Activated CD8-positive, alpha-beta T cell treated with anti-CD3 and anti-CD28 coated beads for 36 hours (primary cell): ENCODE measurements at regions not wholly inside any gene's neighbourhood (a gene's known extent, or its start where the extent isn't known, plus 50 kb on each side); places are given as distances from the start of the nearest gene placed in this dataset.

Source experiments
- ATAC-seq: fragments of 200-7000 bp; cut with Tn5 transposase; one replicate; pipeline ENCODE4 v1.10.0; 2021; ENCODE audit warnings: mild to moderate bottlenecking, moderate library complexity
- CTCF ChIA-PET: fragments of 350-600 bp; sonication (Branson Sonifier 250); formaldehyde crosslinking; loops from one replicate; lab custom pipeline; 2021; ENCODE audit warnings: antibody characterized with exemption; lab: Charles Lee
- POLR2A ChIA-PET: fragments of 350-600 bp; sonication (Branson Sonifier 250); formaldehyde crosslinking; loops from one replicate; lab custom pipeline; 2021; ENCODE audit warnings: antibody characterized with exemption; lab: Charles Lee
- DNase-seq: peaks from one replicate; pipeline ENCODE4 v3.0.0-alpha.2; 2020
- H3K27ac Mint-ChIP-seq: one replicate; pipeline ENCODE4 v1.8.0; 2021; ENCODE audit warnings: mild to moderate bottlenecking, mixed read lengths
- H3K27me3 Mint-ChIP-seq: one replicate; pipeline ENCODE4 v1.8.0; 2021; ENCODE audit warnings: mixed read lengths
- H3K36me3 Mint-ChIP-seq: one replicate; pipeline ENCODE4 v1.8.0; 2021; ENCODE audit warnings: low read depth, mixed read lengths
- H3K4me1 Mint-ChIP-seq: one replicate; pipeline ENCODE4 v1.8.0; 2021; ENCODE audit warnings: low read depth, mixed read lengths
- H3K4me3 Mint-ChIP-seq: one replicate; pipeline ENCODE4 v1.8.0; 2021; ENCODE audit warnings: mild to moderate bottlenecking, moderate library complexity, mixed read lengths
- H3K9me3 Mint-ChIP-seq: one replicate; pipeline ENCODE4 v1.8.0; 2021; ENCODE audit warnings: mixed read lengths
- intact Hi-C: fragments of 100-400 bp; cut with micrococcal nuclease; formaldehyde crosslinking; loops from one replicate; pipeline ENCODE4 v1.10.0; 2022
- TF ChIP-seq, protein P1 (sequence below): fragments of 200-600 bp; IDR thresholded peaks from one replicate; pipeline ENCODE4 v1.8.0; 2022; ENCODE audit warnings: antibody characterized with exemption, mild to moderate bottlenecking

DNA sequence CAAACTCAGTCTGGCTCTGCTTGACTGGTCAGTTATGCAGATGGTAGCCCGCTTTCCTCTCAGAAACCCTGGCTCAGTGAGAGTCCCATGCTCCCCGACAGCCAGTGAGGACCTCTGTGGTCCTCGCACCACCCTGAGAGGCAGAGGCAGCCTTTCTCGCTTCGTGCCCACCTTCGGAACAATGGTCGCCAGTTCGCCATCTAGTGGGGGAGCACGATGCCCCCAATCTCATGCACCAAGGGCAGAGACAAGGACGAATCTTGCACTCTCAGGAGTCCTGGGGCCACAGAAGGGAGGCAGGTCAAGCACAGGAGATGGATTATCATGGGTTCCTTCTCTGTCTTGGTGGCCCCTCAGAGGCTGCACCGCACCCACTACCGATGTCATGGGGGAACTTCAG is 75.2 kb downstream of the RHCG start:
- intact Hi-C loops = no loop called here
- POLR2A ChIA-PET = no interaction called here
- Mint-ChIP-seq H3K9me3 (no peaks in the 10 kb centered on the region), H3K4me1 (peaks cover under 1% of the 10 kb centered on the region), H3K27me3 (peaks cover 56% of the 10 kb centered on the region), H3K4me3 (no peak overlapping the region), H3K36me3 (no peaks in the 10 kb centered on the region), H3K27ac (no peak overlapping the region)
- CTCF ChIA-PET = interaction anchor here (0.9 to 9.5 kb wide), 4 partner anchors 8 to 64 kb away, joined by 3 to 185 read pairs (median 102); no protein-coding TSS in a partner anchor
- ATAC-seq (no peak), DNase-seq (no peak)
- TF ChIP-seq, protein P1, sequence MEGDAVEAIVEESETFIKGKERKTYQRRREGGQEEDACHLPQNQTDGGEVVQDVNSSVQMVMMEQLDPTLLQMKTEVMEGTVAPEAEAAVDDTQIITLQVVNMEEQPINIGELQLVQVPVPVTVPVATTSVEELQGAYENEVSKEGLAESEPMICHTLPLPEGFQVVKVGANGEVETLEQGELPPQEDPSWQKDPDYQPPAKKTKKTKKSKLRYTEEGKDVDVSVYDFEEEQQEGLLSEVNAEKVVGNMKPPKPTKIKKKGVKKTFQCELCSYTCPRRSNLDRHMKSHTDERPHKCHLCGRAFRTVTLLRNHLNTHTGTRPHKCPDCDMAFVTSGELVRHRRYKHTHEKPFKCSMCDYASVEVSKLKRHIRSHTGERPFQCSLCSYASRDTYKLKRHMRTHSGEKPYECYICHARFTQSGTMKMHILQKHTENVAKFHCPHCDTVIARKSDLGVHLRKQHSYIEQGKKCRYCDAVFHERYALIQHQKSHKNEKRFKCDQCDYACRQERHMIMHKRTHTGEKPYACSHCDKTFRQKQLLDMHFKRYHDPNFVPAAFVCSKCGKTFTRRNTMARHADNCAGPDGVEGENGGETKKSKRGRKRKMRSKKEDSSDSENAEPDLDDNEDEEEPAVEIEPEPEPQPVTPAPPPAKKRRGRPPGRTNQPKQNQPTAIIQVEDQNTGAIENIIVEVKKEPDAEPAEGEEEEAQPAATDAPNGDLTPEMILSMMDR = no peak

DNA sequence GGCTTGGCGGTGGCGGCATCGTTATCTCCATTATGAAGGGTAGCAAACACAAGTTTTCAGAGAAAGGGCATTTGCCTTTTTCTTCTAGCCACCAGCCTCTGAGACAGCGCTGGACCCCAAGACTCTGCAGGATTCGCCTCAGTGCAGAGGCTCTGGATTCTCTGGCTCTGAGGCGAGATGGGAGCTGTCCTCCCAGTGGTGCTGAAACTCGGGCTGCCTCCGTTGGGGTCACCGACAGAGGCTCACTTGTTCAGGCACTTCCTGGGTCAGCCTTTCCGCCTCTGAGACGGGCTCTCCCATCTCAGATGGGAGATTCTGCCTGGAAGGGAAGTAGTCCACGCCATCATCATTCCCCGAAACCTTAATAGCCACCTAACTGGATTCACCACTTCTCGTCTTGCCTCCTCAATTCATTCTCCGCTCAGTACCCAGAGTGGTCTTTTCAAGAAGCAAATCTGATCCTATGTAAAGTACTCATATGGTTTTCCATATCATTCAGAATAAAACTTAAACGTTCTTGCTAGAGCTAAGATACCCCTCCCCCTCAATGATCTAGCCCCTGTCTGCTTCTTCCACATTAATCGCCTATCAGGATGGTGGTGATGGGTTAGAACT is 76.9 kb downstream of the RHCG start:
- H3K27me3 Mint-ChIP-seq = peaks cover 65% of the 10 kb centered on the region
- H3K36me3 Mint-ChIP-seq = no peaks in the 10 kb centered on the region
- peaks cover 2% of the 10 kb centered on the region for H3K4me1 Mint-ChIP-seq
- CTCF ChIA-PET = interaction anchor here (0.6 to 7.6 kb wide), 12 partner anchors 9 to 60 kb away, joined by 3 to 149 read pairs (median 4); no protein-coding TSS in a partner anchor
- peak; percentile 28 for ATAC-seq
- no peaks in the 10 kb centered on the region for H3K9me3 Mint-ChIP-seq
- no peak overlapping the region for H3K4me3 Mint-ChIP-seq
- no peak overlapping the region for H3K27ac Mint-ChIP-seq
- peak; percentile 69 for DNase-seq
- TF ChIP-seq, protein P1 = no peak
- intact Hi-C loops = no loop called here
- POLR2A ChIA-PET = interaction anchor here (0.6 to 1.0 kb wide), 2 partner anchors 20 to 75 kb away, joined by 3 read pairs; no protein-coding TSS in a partner anchor

DNA sequence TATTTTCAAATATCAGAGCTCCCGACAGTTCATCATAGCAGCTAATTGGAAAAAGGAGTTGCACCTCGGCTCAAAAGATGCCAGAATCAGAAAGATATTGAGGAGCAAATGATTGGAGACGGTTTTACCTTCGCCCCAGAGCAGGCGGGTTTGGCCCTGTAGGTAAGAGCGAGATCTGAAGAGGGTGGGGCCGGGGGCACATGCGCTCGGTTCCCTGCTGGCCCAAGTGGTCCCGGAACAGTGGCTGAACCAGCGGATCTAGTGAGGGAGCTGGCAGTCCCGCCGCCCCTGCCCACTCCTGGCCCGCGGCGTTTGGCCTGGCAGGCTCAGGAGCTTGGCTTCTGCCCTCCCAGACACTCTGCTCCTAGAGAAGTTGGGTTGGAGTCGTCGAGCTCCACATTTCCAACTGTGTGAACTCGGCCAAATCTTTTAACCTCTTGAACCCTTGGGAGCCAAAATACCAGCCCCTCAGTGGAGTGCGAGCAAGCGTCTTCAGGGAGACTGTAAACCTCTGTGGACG is 79.1 kb downstream of the RHCG start:
- Mint-ChIP-seq H3K27me3 (peaks cover 76% of the 10 kb centered on the region), H3K36me3 (no peaks in the 10 kb centered on the region), H3K27ac (no peak overlapping the region), H3K4me1 (peaks cover 2% of the 10 kb centered on the region), H3K4me3 (no peak overlapping the region), H3K9me3 (no peaks in the 10 kb centered on the region)
- ATAC-seq (no peak), DNase-seq (no peak)
- TF ChIP-seq, protein P1 = no peak
- intact Hi-C loops = no loop called here
- POLR2A ChIA-PET = interaction anchor here (0.5 to 1.0 kb wide), 4 partner anchors 25 to 394 kb away, joined by 3 read pairs; partner anchors contain the start of gene POLG
- CTCF ChIA-PET = interaction anchor here (0.7 to 7.6 kb wide), 15 partner anchors 8 to 69 kb away, joined by 3 to 149 read pairs (median 5); no protein-coding TSS in a partner anchor

GRCh38 chr15:89416339-89417183 is 79.8 kb downstream of the RHCG start:
- intact Hi-C loops = no loop called here
- Mint-ChIP-seq H3K4me1 (peaks cover 5% of the 10 kb centered on the region), H3K4me3 (no peak overlapping the region), H3K27me3 (peaks cover 76% of the 10 kb centered on the region), H3K27ac (no peak overlapping the region), H3K9me3 (no peaks in the 10 kb centered on the region), H3K36me3 (no peaks in the 10 kb centered on the region)
- ATAC-seq (peak; percentile 99), DNase-seq (peak; percentile 94)
- POLR2A ChIA-PET = interaction anchor here (0.5 to 1.0 kb wide), 4 partner anchors 24 to 393 kb away, joined by 3 read pairs; partner anchors contain the start of gene POLG
- TF ChIP-seq, protein P1 = peak; percentile 98
- CTCF ChIA-PET = interaction anchor here (0.7 to 7.6 kb wide), 16 partner anchors 9 to 68 kb away, joined by 3 to 149 read pairs (median 5); no protein-coding TSS in a partner anchor
